Bronchial epithelial cell (primary cell): ENCODE measurements at regions not wholly inside any gene's neighbourhood (a gene's known extent, or its start where the extent isn't known, plus 50 kb on each side); places are given as distances from the start of the nearest gene placed in this dataset.

ENCODE experiments used
- DNase-seq: peaks from one replicate; pipeline ENCODE4 v3.0.0-alpha.2; 2010; ENCODE audit warnings: low read depth
- FAIRE-seq: peaks from 2 replicates; lab custom pipeline; 2011; peaks lifted over from hg19 to GRCh38; lab: Jason Lieb, UNC
- H3K27me3 ChIP-seq: 2 replicates; pipeline ENCODE4 v1.5.1; 2011; ENCODE audit warnings: low read length; ENCODE audit not compliant: control insufficient read depth, insufficient read depth
- H3K36me3 ChIP-seq: 2 replicates; pipeline ENCODE4 v1.5.1; 2011; ENCODE audit warnings: low read length; ENCODE audit not compliant: control insufficient read depth, insufficient read depth
- H3K4me3 ChIP-seq: 2 replicates; pipeline ENCODE4 v1.5.1; 2011; ENCODE audit warnings: mild to moderate bottlenecking, low read depth, low read length, control low read depth
- CTCF ChIP-seq: IDR thresholded peaks from 2 replicates; pipeline ENCODE4 v1.5.1; 2011; ENCODE audit warnings: mild to moderate bottlenecking, moderate library complexity, low read length, control low read depth, inconsistent platforms; ENCODE audit not compliant: insufficient read depth, severe bottlenecking

- Histone ChIP-seq H3K27me3 (no peaks in the 10 kb centered on the region), H3K36me3 (no peaks in the 10 kb centered on the region), H3K4me3 (no peak overlapping the region)
- DNase-seq (no peak), FAIRE-seq (no peak)
- no peak for TF ChIP-seq CTCF
Measured at GRCh38 chr20:40146071-40146470, 543.0 kb downstream of the MAFB start.

GRCh38 chr20:40144581-40144980 lies 544.5 kb downstream of the MAFB start:
- Histone ChIP-seq H3K36me3 (no peaks in the 10 kb centered on the region), H3K27me3 (no peaks in the 10 kb centered on the region), H3K4me3 (no peak overlapping the region)
- FAIRE-seq (no peak), DNase-seq (no peak)
- TF ChIP-seq CTCF: no peak

DNA sequence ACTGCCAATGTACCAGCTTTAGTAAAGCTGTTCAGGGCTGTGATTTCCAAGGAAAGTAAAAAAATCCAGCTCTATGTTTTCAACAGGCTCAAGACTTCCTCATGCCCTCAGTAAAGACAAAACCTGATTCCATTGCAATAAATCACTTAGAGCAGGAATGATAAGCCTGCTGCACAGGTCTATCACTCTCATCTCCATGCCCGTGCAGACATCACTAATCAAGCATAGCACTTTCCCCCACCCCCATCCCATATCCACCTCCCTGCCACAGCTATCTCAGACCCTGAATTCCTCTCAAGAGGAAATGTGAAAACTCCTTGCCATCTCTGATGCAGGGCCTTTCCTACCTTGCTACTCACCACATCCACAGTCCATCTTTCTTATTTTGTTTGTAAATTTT lies 554.9 kb downstream of the MAFB start:
- Histone ChIP-seq H3K4me3 (no peak overlapping the region), H3K27me3 (no peaks in the 10 kb centered on the region), H3K36me3 (no peaks in the 10 kb centered on the region)
- TF ChIP-seq CTCF: no peak
- DNase-seq: no peak
- no peak for FAIRE-seq

- no peak for FAIRE-seq
Measured at GRCh38 chr20:40120827-40121226, 568.2 kb downstream of the MAFB start.

DNA sequence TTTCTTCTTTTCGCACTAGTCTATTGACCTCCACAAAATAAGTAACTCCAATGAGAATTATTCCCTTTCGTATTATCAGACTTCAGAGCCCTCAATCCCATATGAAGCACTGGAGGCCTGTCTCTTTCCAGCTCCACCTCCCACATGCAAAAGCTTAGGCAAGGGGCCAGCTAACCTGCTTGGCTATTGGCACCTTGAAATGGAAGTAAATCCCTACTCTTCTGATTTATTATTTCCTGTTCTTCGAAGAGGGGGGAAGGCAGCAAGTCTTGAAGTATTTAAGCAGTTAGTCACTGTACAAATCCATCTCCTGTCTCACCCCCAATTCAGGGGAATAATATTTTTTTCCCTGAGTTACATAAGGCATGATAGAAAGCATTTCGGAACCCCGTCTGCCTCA lies 577.8 kb downstream of the MAFB start:
- no peak for FAIRE-seq
- no peaks in the 10 kb centered on the region for H3K36me3 ChIP-seq
- TF ChIP-seq CTCF: no peak
- H3K27me3 ChIP-seq: no peaks in the 10 kb centered on the region
- H3K4me3 ChIP-seq: no peak overlapping the region
- no peak for DNase-seq

More at GRCh38 chr20:40120827-40121226, 568.2 kb downstream of the MAFB start:
- no peak for DNase-seq
- TF ChIP-seq CTCF: no peak
- no peak overlapping the region for H3K4me3 ChIP-seq
- H3K27me3 ChIP-seq: no peaks in the 10 kb centered on the region
- H3K36me3 ChIP-seq: no peaks in the 10 kb centered on the region

DNA sequence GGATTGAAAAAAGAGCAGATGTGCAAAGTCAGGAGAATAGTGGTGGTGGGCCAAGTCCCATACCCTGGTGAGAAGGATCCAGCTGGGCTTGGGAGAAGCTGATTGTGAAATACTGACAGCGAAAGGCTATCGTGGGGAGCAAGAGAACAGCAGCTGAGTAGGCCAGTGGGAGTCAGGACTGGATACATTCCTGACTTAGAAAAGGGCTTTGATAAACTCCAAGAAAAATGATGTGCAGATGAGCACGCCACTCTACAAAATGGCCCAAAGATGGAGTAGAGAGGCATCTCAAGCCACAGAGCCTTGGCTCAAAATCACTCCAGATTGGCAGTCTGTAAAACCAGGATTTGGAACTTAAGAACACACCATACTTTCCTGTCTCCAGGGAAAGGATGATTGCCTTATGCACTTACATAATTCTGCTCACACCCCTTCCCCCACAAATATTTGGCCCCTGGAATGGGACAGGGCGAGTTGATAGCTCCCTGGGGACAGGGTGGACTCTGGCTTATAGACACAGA lies 578.7 kb downstream of the MAFB start:
- Histone ChIP-seq H3K27me3 (no peaks in the 10 kb centered on the region), H3K4me3 (no peak overlapping the region), H3K36me3 (no peaks in the 10 kb centered on the region)
- FAIRE-seq: no peak
- DNase-seq: no peak
- TF ChIP-seq CTCF: no peak
